ENCODE measurements at regions not wholly inside any gene's neighbourhood (a gene's known extent, or its start where the extent isn't known, plus 50 kb on each side); places are given as distances from the start of the nearest gene placed in this dataset.
"Not testable (repeated sequence)": the region's sequence is repeated elsewhere in the genome, so short reads cannot be mapped to it uniquely, and the experiment has no call there.

- peak; percentile 21 for DNase-seq
Observed at GRCh38 chr11:67804435-67805252, 130.2 kb upstream of the ALDH3B2 start.

GRCh38 chr11:67803519-67803918, 129.1 kb upstream of the ALDH3B2 start:
- not testable (repeated sequence) for DNase-seq

GRCh38 chr11:67803055-67803454, 128.6 kb upstream of the ALDH3B2 start:
- not testable (repeated sequence) for DNase-seq

GRCh38 chr11:67802623-67803022, 128.2 kb upstream of the ALDH3B2 start:
- DNase-seq: not testable (repeated sequence)

GRCh38 chr11:67801397-67801796, 127.0 kb upstream of the ALDH3B2 start:
- DNase-seq: not testable (repeated sequence)

- not testable (repeated sequence) for DNase-seq
Observed at GRCh38 chr11:67800591-67800990, 126.2 kb upstream of the ALDH3B2 start.

- not testable (repeated sequence) for DNase-seq
Observed at GRCh38 chr11:67799808-67800207, 125.4 kb upstream of the ALDH3B2 start.

- not testable (repeated sequence) for DNase-seq
Observed at GRCh38 chr11:67797726-67798521, 123.5 kb upstream of the ALDH3B2 start.

- no peak for DNase-seq
Observed at GRCh38 chr11:67795746-67796145, 121.3 kb upstream of the ALDH3B2 start.

GRCh38 chr11:67793750-67794149, 119.3 kb upstream of the ALDH3B2 start:
- DNase-seq: not testable (repeated sequence)

- not testable (repeated sequence) for DNase-seq
Observed at GRCh38 chr11:67792273-67792990, 118.0 kb upstream of the ALDH3B2 start.

GRCh38 chr11:67791598-67792170, 117.3 kb upstream of the ALDH3B2 start:
- not testable (repeated sequence) for DNase-seq

GRCh38 chr11:67788341-67788695, 113.9 kb upstream of the ALDH3B2 start:
- DNase-seq: not testable (repeated sequence)

- DNase-seq: not testable (repeated sequence)
Observed at GRCh38 chr11:67787681-67788340, 113.4 kb upstream of the ALDH3B2 start.

GRCh38 chr11:67781967-67782366, 107.5 kb upstream of the ALDH3B2 start:
- not testable (repeated sequence) for DNase-seq

GRCh38 chr11:67781506-67781905, 107.1 kb upstream of the ALDH3B2 start:
- not testable (repeated sequence) for DNase-seq

GRCh38 chr11:67780056-67780455, 105.6 kb upstream of the ALDH3B2 start:
- no peak for DNase-seq

- not testable (repeated sequence) for DNase-seq
Observed at GRCh38 chr11:67779189-67779875, 104.9 kb upstream of the ALDH3B2 start.

- no peak for DNase-seq
Observed at GRCh38 chr11:67776852-67777520, 102.6 kb upstream of the ALDH3B2 start.

- DNase-seq: not testable (repeated sequence)
Observed at GRCh38 chr11:67774175-67774574, 99.8 kb upstream of the ALDH3B2 start.

All from 8988T (cell line).